ENCODE measurements at regions not wholly inside any gene's neighbourhood (a gene's known extent, or its start where the extent isn't known, plus 50 kb on each side); places are given as distances from the start of the nearest gene placed in this dataset.

GRCh38 chr2:224309176-224309575 lies 92.7 kb downstream of the FAM124B start:
- CTCF ChIA-PET = no interaction called here
- peaks cover 27% of the 10 kb centered on the region for H3K27me3 Mint-ChIP-seq (ENCODE audit: insufficient read depth, unreplicated experiment)
- POLR2A ChIA-PET = no interaction called here
- H3K36me3 Mint-ChIP-seq (ENCODE audit: insufficient read depth, unreplicated experiment) = no peaks in the 10 kb centered on the region
- intact Hi-C loops (cut with micrococcal nuclease; ENCODE audit: unreplicated experiment) = no loop called here
- Histone ChIP-seq H3K4me1 (no peaks in the 10 kb centered on the region), H3K36me3 (ENCODE audit: control insufficient read depth, insufficient read depth, low read length) (no peaks in the 10 kb centered on the region), H3K27me3 (replicated peaks; ENCODE audit: control insufficient read depth, insufficient read depth, low read length) (peaks cover 2% of the 10 kb centered on the region; the same call in 1 of the 2 replicates), H3K4me3 (ENCODE audit: low read depth, low read length) (no peak overlapping the region), H3K9me3 (no peaks in the 10 kb centered on the region)
- TF ChIP-seq, protein P1, sequence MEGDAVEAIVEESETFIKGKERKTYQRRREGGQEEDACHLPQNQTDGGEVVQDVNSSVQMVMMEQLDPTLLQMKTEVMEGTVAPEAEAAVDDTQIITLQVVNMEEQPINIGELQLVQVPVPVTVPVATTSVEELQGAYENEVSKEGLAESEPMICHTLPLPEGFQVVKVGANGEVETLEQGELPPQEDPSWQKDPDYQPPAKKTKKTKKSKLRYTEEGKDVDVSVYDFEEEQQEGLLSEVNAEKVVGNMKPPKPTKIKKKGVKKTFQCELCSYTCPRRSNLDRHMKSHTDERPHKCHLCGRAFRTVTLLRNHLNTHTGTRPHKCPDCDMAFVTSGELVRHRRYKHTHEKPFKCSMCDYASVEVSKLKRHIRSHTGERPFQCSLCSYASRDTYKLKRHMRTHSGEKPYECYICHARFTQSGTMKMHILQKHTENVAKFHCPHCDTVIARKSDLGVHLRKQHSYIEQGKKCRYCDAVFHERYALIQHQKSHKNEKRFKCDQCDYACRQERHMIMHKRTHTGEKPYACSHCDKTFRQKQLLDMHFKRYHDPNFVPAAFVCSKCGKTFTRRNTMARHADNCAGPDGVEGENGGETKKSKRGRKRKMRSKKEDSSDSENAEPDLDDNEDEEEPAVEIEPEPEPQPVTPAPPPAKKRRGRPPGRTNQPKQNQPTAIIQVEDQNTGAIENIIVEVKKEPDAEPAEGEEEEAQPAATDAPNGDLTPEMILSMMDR (IDR thresholded peaks at IDR 0.05; ENCODE audit: insufficient read depth in 1 of 2, low read depth in 1 of 2, low read length in 1 of 2, severe bottlenecking in 1 of 2, unreplicated experiment in 1 of 2) = no peak
- no peak for DNase-seq
- H3K9me3 Mint-ChIP-seq (ENCODE audit: unreplicated experiment) = no peaks in the 10 kb centered on the region
- BruUV-seq (replicated peaks) = no TSS peak
- H3K4me1 Mint-ChIP-seq (ENCODE audit: low read depth, unreplicated experiment) = no peaks in the 10 kb centered on the region
- H3K27ac Mint-ChIP-seq (ENCODE audit: unreplicated experiment) = no peak overlapping the region
- H3K4me3 Mint-ChIP-seq (ENCODE audit: unreplicated experiment) = no peak overlapping the region

GRCh38 chr2:224308272-224308911 lies 93.5 kb downstream of the FAM124B start:
- intact Hi-C loops (cut with micrococcal nuclease; ENCODE audit: unreplicated experiment) = no loop called here
- peaks cover 27% of the 10 kb centered on the region for H3K27me3 Mint-ChIP-seq (ENCODE audit: insufficient read depth, unreplicated experiment)
- ChIA-PET POLR2A (no interaction called here), CTCF (no interaction called here)
- no peak overlapping the region for H3K4me3 Mint-ChIP-seq (ENCODE audit: unreplicated experiment)
- no peak overlapping the region for H3K27ac Mint-ChIP-seq (ENCODE audit: unreplicated experiment)
- no peaks in the 10 kb centered on the region for H3K4me1 Mint-ChIP-seq (ENCODE audit: low read depth, unreplicated experiment)
- H3K4me1 ChIP-seq = no peaks in the 10 kb centered on the region
- no TSS peak for BruUV-seq (replicated peaks)
- H3K36me3 ChIP-seq (ENCODE audit: control insufficient read depth, insufficient read depth, low read length) = no peaks in the 10 kb centered on the region
- no peaks in the 10 kb centered on the region for H3K36me3 Mint-ChIP-seq (ENCODE audit: insufficient read depth, unreplicated experiment)
- DNase-seq = no peak
- peaks cover 2% of the 10 kb centered on the region; the same call in 1 of the 2 replicates for H3K27me3 ChIP-seq (replicated peaks; ENCODE audit: control insufficient read depth, insufficient read depth, low read length)
- TF ChIP-seq, protein P1 (IDR thresholded peaks at IDR 0.05; ENCODE audit: insufficient read depth in 1 of 2, low read depth in 1 of 2, low read length in 1 of 2, severe bottlenecking in 1 of 2, unreplicated experiment in 1 of 2) = no peak
- H3K4me3 ChIP-seq (ENCODE audit: low read depth, low read length) = no peak overlapping the region
- H3K9me3 ChIP-seq = no peaks in the 10 kb centered on the region; the same call in 1 of the 2 replicates
- H3K9me3 Mint-ChIP-seq (ENCODE audit: unreplicated experiment) = no peaks in the 10 kb centered on the region

DNA sequence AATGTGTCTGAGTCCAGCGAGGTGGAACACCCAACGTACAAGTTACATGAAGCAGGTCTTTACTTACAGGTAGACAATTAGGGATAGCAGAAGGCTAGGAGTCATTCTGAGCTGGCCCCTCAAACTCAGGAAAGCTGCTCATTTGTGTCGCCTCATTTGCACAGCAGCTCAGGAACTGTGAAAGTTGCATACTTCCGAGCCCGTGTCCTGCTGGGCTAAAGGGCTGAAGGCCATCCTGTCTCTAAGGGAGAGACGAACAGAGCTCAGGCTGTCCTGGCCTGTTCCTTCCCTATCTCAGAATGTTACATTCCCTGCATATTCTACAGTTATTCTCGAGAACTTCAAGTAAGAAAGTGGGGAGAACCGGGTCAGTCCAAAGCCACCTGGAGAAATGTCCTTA lies 99.0 kb downstream of the FAM124B start:
- no peak overlapping the region for H3K27ac Mint-ChIP-seq (ENCODE audit: unreplicated experiment)
- Histone ChIP-seq H3K27me3 (replicated peaks; ENCODE audit: control insufficient read depth, insufficient read depth, low read length) (peaks cover 4% of the 10 kb centered on the region; the same call in 1 of the 2 replicates), H3K4me1 (no peaks in the 10 kb centered on the region), H3K36me3 (ENCODE audit: control insufficient read depth, insufficient read depth, low read length) (no peaks in the 10 kb centered on the region), H3K4me3 (ENCODE audit: low read depth, low read length) (no peak overlapping the region), H3K9me3 (no peaks in the 10 kb centered on the region; the same call in 1 of the 2 replicates)
- H3K4me3 Mint-ChIP-seq (ENCODE audit: unreplicated experiment) = no peak overlapping the region
- ChIA-PET CTCF (no interaction called here), POLR2A (no interaction called here)
- no peaks in the 10 kb centered on the region for H3K36me3 Mint-ChIP-seq (ENCODE audit: insufficient read depth, unreplicated experiment)
- intact Hi-C loops (cut with micrococcal nuclease; ENCODE audit: unreplicated experiment) = no loop called here
- no peaks in the 10 kb centered on the region for H3K9me3 Mint-ChIP-seq (ENCODE audit: unreplicated experiment)
- BruUV-seq (replicated peaks) = no TSS peak
- peaks cover 11% of the 10 kb centered on the region for H3K27me3 Mint-ChIP-seq (ENCODE audit: insufficient read depth, unreplicated experiment)
- no peaks in the 10 kb centered on the region for H3K4me1 Mint-ChIP-seq (ENCODE audit: low read depth, unreplicated experiment)
- TF ChIP-seq, protein P1 (IDR thresholded peaks at IDR 0.05; ENCODE audit: insufficient read depth in 1 of 2, low read depth in 1 of 2, low read length in 1 of 2, severe bottlenecking in 1 of 2, unreplicated experiment in 1 of 2) = no peak
- DNase-seq = no peak

Data from Caco-2 (cell line).